ENCODE measurements at regions not wholly inside any gene's neighbourhood (a gene's known extent, or its start where the extent isn't known, plus 50 kb on each side); places are given as distances from the start of the nearest gene placed in this dataset.

GRCh38 chr22:48180631-48181030 lies 1418.2 kb downstream of the TBC1D22A start:
- no peak for TF ChIP-seq CTCF (IDR thresholded peaks at IDR 0.05; ENCODE audit: borderline replicate concordance, insufficient read depth, low read depth, low read length)
- H3K4me3 ChIP-seq (ENCODE audit: low read depth, low read length): no peak overlapping the region

GRCh38 chr22:48179571-48180546 lies 1417.4 kb downstream of the TBC1D22A start:
- no peak overlapping the region for H3K4me3 ChIP-seq (ENCODE audit: low read depth, low read length)
- TF ChIP-seq CTCF (IDR thresholded peaks at IDR 0.05; ENCODE audit: borderline replicate concordance, insufficient read depth, low read depth, low read length): no peak

- H3K4me3 ChIP-seq (ENCODE audit: low read depth, low read length): no peak overlapping the region
- TF ChIP-seq CTCF (IDR thresholded peaks at IDR 0.05; ENCODE audit: borderline replicate concordance, insufficient read depth, low read depth, low read length): no peak
These were observed 1416.1 kb downstream of the TBC1D22A start for GRCh38 chr22:48178536-48178935.

- no peak overlapping the region for H3K4me3 ChIP-seq (ENCODE audit: low read depth, low read length)
- no peak for TF ChIP-seq CTCF (IDR thresholded peaks at IDR 0.05; ENCODE audit: borderline replicate concordance, insufficient read depth, low read depth, low read length)
These were observed 1415.2 kb downstream of the TBC1D22A start for GRCh38 chr22:48177631-48178030.

GRCh38 chr22:48175721-48176120 lies 1413.3 kb downstream of the TBC1D22A start:
- H3K4me3 ChIP-seq (ENCODE audit: low read depth, low read length): no peak overlapping the region
- TF ChIP-seq CTCF (IDR thresholded peaks at IDR 0.05; ENCODE audit: borderline replicate concordance, insufficient read depth, low read depth, low read length): no peak

- no peak overlapping the region for H3K4me3 ChIP-seq (ENCODE audit: low read depth, low read length)
- no peak for TF ChIP-seq CTCF (IDR thresholded peaks at IDR 0.05; ENCODE audit: borderline replicate concordance, insufficient read depth, low read depth, low read length)
These were observed 1411.3 kb downstream of the TBC1D22A start for GRCh38 chr22:48173773-48174160.
